Neural progenitor cell (in vitro differentiated cells): ENCODE measurements at regions not wholly inside any gene's neighbourhood (a gene's known extent, or its start where the extent isn't known, plus 50 kb on each side); places are given as distances from the start of the nearest gene placed in this dataset.

Experiments used
- DNase-seq: peaks from one replicate; pipeline ENCODE4 v3.0.0-alpha.2; 2016; ENCODE audit warnings: low spot score
- H2AFZ ChIP-seq: fragments of 200-600 bp; sonication (generic); replicated peaks from 2 replicates; pipeline ENCODE4 v1.6.1; 2016; ENCODE audit warnings: antibody characterized with exemption
- H3F3A ChIP-seq: fragments of 200-600 bp; sonication (generic); 2 replicates; pipeline ENCODE4 v1.6.1; 2016; ENCODE audit warnings: antibody characterized with exemption, low read depth
- H3K27ac ChIP-seq: fragments of 200-600 bp; sonication (generic); 2 replicates; pipeline ENCODE4 v1.5.1; 2016; ENCODE audit warnings: mild to moderate bottlenecking
- H3K27me3 ChIP-seq: fragments of 200-600 bp; sonication (generic); 2 replicates; pipeline ENCODE4 v1.6.1; 2016; ENCODE audit warnings: mild to moderate bottlenecking, moderate library complexity
- H3K36me3 ChIP-seq: fragments of 200-600 bp; sonication (generic); 2 replicates; pipeline ENCODE4 v1.5.1; 2016
- H3K4me1 ChIP-seq: fragments of 200-600 bp; sonication (generic); 2 replicates; pipeline ENCODE4 v1.6.1; 2016; ENCODE audit warnings: mixed run types
- H3K4me2 ChIP-seq: fragments of 200-600 bp; sonication (generic); 2 replicates; pipeline ENCODE4 v1.6.1; 2016
- H3K4me3 ChIP-seq: fragments of 200-600 bp; sonication (generic); 2 replicates; pipeline ENCODE4 v1.5.1; 2016
- H3K79me2 ChIP-seq: fragments of 200-600 bp; sonication (generic); 2 replicates; pipeline ENCODE4 v1.6.1; 2016; ENCODE audit warnings: low read depth
- H3K9ac ChIP-seq: fragments of 200-600 bp; sonication (generic); 2 replicates; pipeline ENCODE4 v1.6.1; 2016
- H3K9me3 ChIP-seq: fragments of 200-600 bp; sonication (generic); 2 replicates; pipeline ENCODE4 v1.5.1; 2016; ENCODE audit warnings: low read depth
- H4K20me1 ChIP-seq: fragments of 200-600 bp; sonication (generic); 2 replicates; pipeline ENCODE4 v1.6.1; 2016; ENCODE audit warnings: low read depth
- H3K27ac Mint-ChIP-seq: 3 replicates; pipeline ENCODE4 v1.8.0; 2021; ENCODE audit warnings: mixed read lengths
- H3K27me3 Mint-ChIP-seq: 2 replicates; pipeline ENCODE4 v1.8.0; 2022; ENCODE audit warnings: low read depth, mild to moderate bottlenecking, inconsistent platforms, moderate library complexity, mixed read lengths; ENCODE audit not compliant: insufficient read depth
- H3K36me3 Mint-ChIP-seq: 3 replicates; pipeline ENCODE4 v1.8.0; 2021; ENCODE audit warnings: mixed read lengths
- H3K4me1 Mint-ChIP-seq: 3 replicates; pipeline ENCODE4 v1.8.0; 2021; ENCODE audit warnings: mixed read lengths
- H3K4me3 Mint-ChIP-seq: 3 replicates; pipeline ENCODE4 v1.8.0; 2021; ENCODE audit warnings: mild to moderate bottlenecking, moderate library complexity, mixed read lengths
- H3K9me3 Mint-ChIP-seq: 3 replicates; pipeline ENCODE4 v1.8.0; 2020; ENCODE audit warnings: mixed read lengths
- EZH2 ChIP-seq: fragments of 200-600 bp; sonication (generic); IDR thresholded peaks from 2 replicates; pipeline ENCODE4 v1.6.1; 2017; ENCODE audit warnings: antibody characterized with exemption, mild to moderate bottlenecking, moderate library complexity
- EZH2phosphoT487 ChIP-seq: fragments of 200-600 bp; sonication (generic); IDR thresholded peaks from 2 replicates; pipeline ENCODE4 v1.6.1; 2017; ENCODE audit warnings: antibody characterized with exemption
- TF ChIP-seq, protein P1 (sequence below): fragments of 200-600 bp; sonication (generic); IDR thresholded peaks from 2 replicates; pipeline ENCODE4 v1.5.1; 2017; ENCODE audit warnings: antibody characterized with exemption, mild to moderate bottlenecking

GRCh38 chr9:85258236-85258635 is 483.5 kb downstream of the AGTPBP1 start:
- no peak for DNase-seq
- Histone ChIP-seq H3K9ac (no peak overlapping the region), H2AFZ (no peak overlapping the region), H3K27ac (no peak overlapping the region), H3K36me3 (no peaks in the 10 kb centered on the region), H4K20me1 (no peaks in the 10 kb centered on the region), H3K4me3 (no peak overlapping the region), H3F3A (no peaks in the 10 kb centered on the region), H3K9me3 (no peaks in the 10 kb centered on the region), H3K27me3 (peaks cover 6% of the 10 kb centered on the region), H3K4me2 (no peak overlapping the region), H3K4me1 (no peaks in the 10 kb centered on the region), H3K79me2 (no peaks in the 10 kb centered on the region)
- Mint-ChIP-seq H3K27ac (no peak overlapping the region), H3K27me3 (peaks cover 4% of the 10 kb centered on the region), H3K36me3 (no peaks in the 10 kb centered on the region), H3K4me3 (no peak overlapping the region), H3K9me3 (peaks cover 8% of the 10 kb centered on the region), H3K4me1 (peaks cover 10% of the 10 kb centered on the region)
- TF ChIP-seq EZH2phosphoT487 = no peak
- no peak for TF ChIP-seq EZH2
- TF ChIP-seq, protein P1, sequence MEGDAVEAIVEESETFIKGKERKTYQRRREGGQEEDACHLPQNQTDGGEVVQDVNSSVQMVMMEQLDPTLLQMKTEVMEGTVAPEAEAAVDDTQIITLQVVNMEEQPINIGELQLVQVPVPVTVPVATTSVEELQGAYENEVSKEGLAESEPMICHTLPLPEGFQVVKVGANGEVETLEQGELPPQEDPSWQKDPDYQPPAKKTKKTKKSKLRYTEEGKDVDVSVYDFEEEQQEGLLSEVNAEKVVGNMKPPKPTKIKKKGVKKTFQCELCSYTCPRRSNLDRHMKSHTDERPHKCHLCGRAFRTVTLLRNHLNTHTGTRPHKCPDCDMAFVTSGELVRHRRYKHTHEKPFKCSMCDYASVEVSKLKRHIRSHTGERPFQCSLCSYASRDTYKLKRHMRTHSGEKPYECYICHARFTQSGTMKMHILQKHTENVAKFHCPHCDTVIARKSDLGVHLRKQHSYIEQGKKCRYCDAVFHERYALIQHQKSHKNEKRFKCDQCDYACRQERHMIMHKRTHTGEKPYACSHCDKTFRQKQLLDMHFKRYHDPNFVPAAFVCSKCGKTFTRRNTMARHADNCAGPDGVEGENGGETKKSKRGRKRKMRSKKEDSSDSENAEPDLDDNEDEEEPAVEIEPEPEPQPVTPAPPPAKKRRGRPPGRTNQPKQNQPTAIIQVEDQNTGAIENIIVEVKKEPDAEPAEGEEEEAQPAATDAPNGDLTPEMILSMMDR = no peak

GRCh38 chr9:85249313-85249621 is 492.5 kb downstream of the AGTPBP1 start:
- H3K27me3 ChIP-seq = no peaks in the 10 kb centered on the region
- no peaks in the 10 kb centered on the region for H3F3A ChIP-seq
- no peaks in the 10 kb centered on the region for H3K4me1 ChIP-seq
- no peaks in the 10 kb centered on the region for H4K20me1 ChIP-seq
- no peaks in the 10 kb centered on the region for H3K79me2 ChIP-seq
- H3K4me2 ChIP-seq = no peak overlapping the region
- no peak overlapping the region for H3K27ac ChIP-seq
- no peaks in the 10 kb centered on the region for H3K36me3 ChIP-seq
- Mint-ChIP-seq H3K4me1 (no peaks in the 10 kb centered on the region), H3K27me3 (no peaks in the 10 kb centered on the region), H3K36me3 (no peaks in the 10 kb centered on the region), H3K9me3 (peaks cover 3% of the 10 kb centered on the region), H3K4me3 (no peak overlapping the region), H3K27ac (no peak overlapping the region)
- no peak for TF ChIP-seq EZH2
- TF ChIP-seq, protein P1 = no peak
- no peak for TF ChIP-seq EZH2phosphoT487
- DNase-seq = no peak
- H3K4me3 ChIP-seq = no peak overlapping the region
- H2AFZ ChIP-seq = no peak overlapping the region
- H3K9ac ChIP-seq = no peak overlapping the region
- H3K9me3 ChIP-seq = no peaks in the 10 kb centered on the region

- Mint-ChIP-seq H3K9me3 (peaks cover 3% of the 10 kb centered on the region), H3K4me1 (no peaks in the 10 kb centered on the region), H3K36me3 (no peaks in the 10 kb centered on the region), H3K4me3 (no peak overlapping the region), H3K27me3 (no peaks in the 10 kb centered on the region), H3K27ac (no peak overlapping the region)
- Histone ChIP-seq H3K4me3 (no peak overlapping the region), H3K27me3 (no peaks in the 10 kb centered on the region), H3K4me2 (no peak overlapping the region), H3K27ac (no peak overlapping the region), H3K79me2 (no peaks in the 10 kb centered on the region), H2AFZ (no peak overlapping the region), H4K20me1 (no peaks in the 10 kb centered on the region), H3K4me1 (no peaks in the 10 kb centered on the region), H3K36me3 (no peaks in the 10 kb centered on the region), H3F3A (no peaks in the 10 kb centered on the region), H3K9ac (no peak overlapping the region), H3K9me3 (no peaks in the 10 kb centered on the region)
- no peak for DNase-seq
- TF ChIP-seq, protein P1 = no peak
- TF ChIP-seq EZH2 (no peak), EZH2phosphoT487 (no peak)
These were observed 493.0 kb downstream of the AGTPBP1 start for GRCh38 chr9:85248514-85249312.
